Keratinocyte (primary cell): ENCODE measurements at regions not wholly inside any gene's neighbourhood (a gene's known extent, or its start where the extent isn't known, plus 50 kb on each side); places are given as distances from the start of the nearest gene placed in this dataset.

Experiments
- DNase-seq: peaks from one replicate; pipeline ENCODE4 v3.0.0-alpha.2; 2011; ENCODE audit warnings: low read depth, missing footprints, low spot score
- FAIRE-seq: peaks from 2 replicates; lab custom pipeline; 2011; peaks lifted over from hg19 to GRCh38; lab: Jason Lieb, UNC
- H2AFZ ChIP-seq: 2 replicates; pipeline ENCODE4 v1.6.0; 2012; ENCODE audit warnings: low read length, control low read depth, inconsistent platforms; ENCODE audit not compliant: control insufficient read depth
- H3K27ac ChIP-seq: 2 replicates; pipeline ENCODE4 v1.5.1; 2011; ENCODE audit warnings: low read length; ENCODE audit not compliant: control insufficient read depth, insufficient read depth
- H3K27me3 ChIP-seq: 3 replicates; pipeline ENCODE4 v1.6.0; 2011; ENCODE audit warnings: low read length; ENCODE audit not compliant: control insufficient read depth, insufficient read depth; ENCODE audit errors: extremely low read depth
- H3K36me3 ChIP-seq, 2 experiments: 2 replicates in 1 of 2; 3 replicates in 1 of 2; pipeline ENCODE4 v1.5.1; 2011; ENCODE audit warnings: low read length in 2 of 2, mild to moderate bottlenecking in 1 of 2; ENCODE audit not compliant: control insufficient read depth in 2 of 2, insufficient read depth in 2 of 2; ENCODE audit errors: extremely low read depth in 1 of 2
- H3K4me1 ChIP-seq: 3 replicates; pipeline ENCODE4 v1.5.1; 2011; ENCODE audit warnings: low read length; ENCODE audit not compliant: control insufficient read depth, insufficient read depth; ENCODE audit errors: extremely low read depth
- H3K4me2 ChIP-seq: 3 replicates; pipeline ENCODE4 v1.6.0; 2011; ENCODE audit warnings: low read depth, low read length; ENCODE audit not compliant: control insufficient read depth, insufficient read depth; ENCODE audit errors: extremely low read depth
- H3K4me3 ChIP-seq, 3 experiments: fragments of 200-600 bp in 1 of 3; sonication (generic) in 1 of 3; 2 replicates in 2 of 3; 3 replicates in 1 of 3; pipeline ENCODE4 v1.5.1; 2011 to 2016; ENCODE audit warnings: low read length in 3 of 3, mild to moderate bottlenecking in 3 of 3, control low read depth in 2 of 3, inconsistent platforms in 1 of 3, low read depth in 1 of 3, mixed read lengths in 1 of 3, mixed run types in 1 of 3, moderate library complexity in 1 of 3; ENCODE audit not compliant: control insufficient read depth in 2 of 3, insufficient read depth in 2 of 3; ENCODE audit errors: extremely low read depth in 1 of 3
- H3K79me2 ChIP-seq: 2 replicates; pipeline ENCODE4 v1.6.0; 2012; ENCODE audit warnings: low read length; ENCODE audit not compliant: control insufficient read depth, insufficient read depth
- H3K9ac ChIP-seq: 3 replicates; pipeline ENCODE4 v1.6.0; 2011; ENCODE audit warnings: low read length; ENCODE audit not compliant: control insufficient read depth, insufficient read depth; ENCODE audit errors: extremely low read depth
- H3K9me1 ChIP-seq: 3 replicates; pipeline ENCODE4 v1.6.0; 2011; ENCODE audit warnings: low read length; ENCODE audit not compliant: control insufficient read depth, insufficient read depth; ENCODE audit errors: extremely low read depth
- H3K9me3 ChIP-seq: 2 replicates; pipeline ENCODE4 v1.5.1; 2012; ENCODE audit warnings: low read depth, low read length; ENCODE audit not compliant: control insufficient read depth
- H4K20me1 ChIP-seq: 3 replicates; pipeline ENCODE4 v1.6.0; 2011; ENCODE audit warnings: low read length; ENCODE audit not compliant: control insufficient read depth, insufficient read depth; ENCODE audit errors: extremely low read depth
- EZH2 ChIP-seq: IDR thresholded peaks from one replicate; pipeline ENCODE4 v1.6.1; 2012; ENCODE audit warnings: inconsistent platforms, mild to moderate bottlenecking, low read length, moderate library complexity
- dilution Hi-C: fragments of 300-500 bp; cut with MboI; formaldehyde crosslinking; loops from one replicate; pipeline ENCODE4 v1.7.0; 2020; ENCODE audit warnings: low sequenced_read_pairs; ENCODE audit not compliant: extremely low pct_ligation_motif_present
- TF ChIP-seq, protein P1 (sequence below), 3 experiments: IDR thresholded peaks in 1 of 3; conservative IDR thresholded peaks in 1 of 3; optimal IDR thresholded peaks in 1 of 3; 2 replicates in 2 of 3; 3 replicates in 1 of 3; pipeline versions ENCODE3 to v1.5.1; 2011; ENCODE audit warnings: low read length in 3 of 3, mild to moderate bottlenecking in 3 of 3, moderate library complexity in 2 of 3, control low read depth in 1 of 3, inconsistent platforms in 1 of 3; ENCODE audit not compliant: insufficient read depth in 2 of 3; ENCODE audit errors: extremely low read depth in 1 of 3

- H2AFZ ChIP-seq = no peak overlapping the region
- FAIRE-seq = no peak
- dilution Hi-C loops = no loop called here
These were observed 240.3 kb downstream of the MYCN start for GRCh38 chr2:16180631-16181030.

GRCh38 chr2:16179701-16180416, 239.5 kb downstream of the MYCN start:
- no peak overlapping the region for H3K9ac ChIP-seq
- no peak overlapping the region for H3K4me2 ChIP-seq
- H3K9me3 ChIP-seq = no peaks in the 10 kb centered on the region
- DNase-seq (no peak), FAIRE-seq (no peak)
- H3K27me3 ChIP-seq = no peaks in the 10 kb centered on the region
- H3K79me2 ChIP-seq = no peaks in the 10 kb centered on the region
- no peaks in the 10 kb centered on the region for H3K36me3 ChIP-seq
- H3K9me1 ChIP-seq = no peaks in the 10 kb centered on the region
- TF ChIP-seq, protein P1, sequence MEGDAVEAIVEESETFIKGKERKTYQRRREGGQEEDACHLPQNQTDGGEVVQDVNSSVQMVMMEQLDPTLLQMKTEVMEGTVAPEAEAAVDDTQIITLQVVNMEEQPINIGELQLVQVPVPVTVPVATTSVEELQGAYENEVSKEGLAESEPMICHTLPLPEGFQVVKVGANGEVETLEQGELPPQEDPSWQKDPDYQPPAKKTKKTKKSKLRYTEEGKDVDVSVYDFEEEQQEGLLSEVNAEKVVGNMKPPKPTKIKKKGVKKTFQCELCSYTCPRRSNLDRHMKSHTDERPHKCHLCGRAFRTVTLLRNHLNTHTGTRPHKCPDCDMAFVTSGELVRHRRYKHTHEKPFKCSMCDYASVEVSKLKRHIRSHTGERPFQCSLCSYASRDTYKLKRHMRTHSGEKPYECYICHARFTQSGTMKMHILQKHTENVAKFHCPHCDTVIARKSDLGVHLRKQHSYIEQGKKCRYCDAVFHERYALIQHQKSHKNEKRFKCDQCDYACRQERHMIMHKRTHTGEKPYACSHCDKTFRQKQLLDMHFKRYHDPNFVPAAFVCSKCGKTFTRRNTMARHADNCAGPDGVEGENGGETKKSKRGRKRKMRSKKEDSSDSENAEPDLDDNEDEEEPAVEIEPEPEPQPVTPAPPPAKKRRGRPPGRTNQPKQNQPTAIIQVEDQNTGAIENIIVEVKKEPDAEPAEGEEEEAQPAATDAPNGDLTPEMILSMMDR (optimal IDR thresholded peaks at IDR 0.05 in 1 of 3, IDR thresholded peaks at IDR 0.05 in 1 of 3, conservative IDR thresholded peaks at IDR 0.05 in 1 of 3; ENCODE audit: extremely low read depth in 1 of 3, insufficient read depth in 2 of 3, low read length in 3 of 3) = peak in 1 of 3 experiments; percentile 1
- TF ChIP-seq EZH2 = no peak
- H3K4me1 ChIP-seq = no peaks in the 10 kb centered on the region
- H3K4me3 ChIP-seq = no peak overlapping the region
- H4K20me1 ChIP-seq = no peaks in the 10 kb centered on the region
- dilution Hi-C loops = no loop called here
- H3K27ac ChIP-seq = no peak overlapping the region
- no peak overlapping the region for H2AFZ ChIP-seq

More at GRCh38 chr2:16180631-16181030, 240.3 kb downstream of the MYCN start:
- Histone ChIP-seq H3K9me3 (no peaks in the 10 kb centered on the region), H3K27me3 (no peaks in the 10 kb centered on the region), H3K9me1 (no peaks in the 10 kb centered on the region), H4K20me1 (no peaks in the 10 kb centered on the region), H3K27ac (no peak overlapping the region), H3K4me1 (no peaks in the 10 kb centered on the region), H3K79me2 (no peaks in the 10 kb centered on the region), H3K4me3 (no peak overlapping the region), H3K9ac (no peak overlapping the region), H3K4me2 (no peak overlapping the region), H3K36me3 (no peaks in the 10 kb centered on the region)
- TF ChIP-seq EZH2 = no peak
- TF ChIP-seq, protein P1 (optimal IDR thresholded peaks at IDR 0.05 in 1 of 3, IDR thresholded peaks at IDR 0.05 in 1 of 3, conservative IDR thresholded peaks at IDR 0.05 in 1 of 3; ENCODE audit: extremely low read depth in 1 of 3, insufficient read depth in 2 of 3, low read length in 3 of 3) = no peak
- no peak for DNase-seq
